IMR-90 (cell line): ENCODE measurements at regions not wholly inside any gene's neighbourhood (a gene's known extent, or its start where the extent isn't known, plus 50 kb on each side); places are given as distances from the start of the nearest gene placed in this dataset.
A peak's percentile ranks its signal among the peaks of the same experiment; 100 is the strongest.

Experiments
- ATAC-seq: fragments of 200-7000 bp; cut with Tn5 transposase; 2 replicates; pipeline ENCODE4 v1.9.1; 2020; ENCODE audit warnings: low read depth, mild to moderate bottlenecking, moderate library complexity
- BruUV-seq: library from RNA; stranded (reverse); fragments of 400-500 nt; replicated peaks from 2 replicates; lab custom pipeline; 2021; lab: Mats Ljungman, UMichigan
- CTCF ChIA-PET: fragments of 300-600 bp; formaldehyde crosslinking; extraction: SDS; loops from one replicate; lab custom pipeline; 2021; ENCODE audit warnings: antibody characterized with exemption; lab: Yijun Ruan, JAX
- POLR2A ChIA-PET: fragments of 300-600 bp; sonication (Branson Sonifier 250); formaldehyde crosslinking; loops from one replicate; lab custom pipeline; 2022; ENCODE audit warnings: antibody characterized with exemption; ENCODE audit not compliant: unreplicated experiment; lab: Charles Lee
- DNase-seq: peaks from one replicate; pipeline ENCODE4 v3.0.0; 2013
- H2AFZ ChIP-seq: replicated peaks from 2 replicates; pipeline ENCODE3; 2013; ENCODE audit warnings: low read length, mild to moderate bottlenecking; ENCODE audit not compliant: poor library complexity
- H2AK5ac ChIP-seq: 2 replicates; pipeline ENCODE4 v1.6.1; 2013; ENCODE audit warnings: low read depth, low read length, inconsistent platforms
- H2AK9ac ChIP-seq: replicated peaks from 2 replicates; pipeline ENCODE3; 2013; ENCODE audit warnings: mild to moderate bottlenecking, low read depth, low read length, moderate library complexity; ENCODE audit not compliant: poor library complexity
- H2BK120ac ChIP-seq: 2 replicates; pipeline ENCODE4 v1.6.1; 2013; ENCODE audit warnings: low read depth, low read length, inconsistent platforms
- H2BK15ac ChIP-seq: 3 replicates; pipeline ENCODE4 v1.6.1; 2013; ENCODE audit warnings: low read depth, low read length, inconsistent platforms
- H2BK20ac ChIP-seq: 2 replicates; pipeline ENCODE4 v1.6.1; 2013; ENCODE audit warnings: low read depth, mild to moderate bottlenecking, inconsistent platforms, low read length, moderate library complexity
- H2BK5ac ChIP-seq: 2 replicates; pipeline ENCODE4 v1.6.1; 2013; ENCODE audit warnings: mild to moderate bottlenecking, low read depth, low read length, inconsistent platforms; ENCODE audit not compliant: poor library complexity, severe bottlenecking
- H3K14ac ChIP-seq: replicated peaks from 2 replicates; pipeline ENCODE4 v1.6.1; 2013; ENCODE audit warnings: low read depth, low read length, inconsistent platforms
- H3K18ac ChIP-seq: 2 replicates; pipeline ENCODE4 v1.6.1; 2013; ENCODE audit warnings: low read depth, low read length, control low read depth
- H3K23ac ChIP-seq: 2 replicates; pipeline ENCODE4 v1.6.1; 2013; ENCODE audit warnings: low read depth, low read length, inconsistent platforms
- H3K27ac ChIP-seq: 2 replicates; pipeline ENCODE4 v1.5.1; 2013; ENCODE audit warnings: mild to moderate bottlenecking, control low read depth, low read length; ENCODE audit not compliant: insufficient read depth
- H3K27me3 ChIP-seq: 2 replicates; pipeline ENCODE4 v1.6.1; 2013; ENCODE audit warnings: low read length; ENCODE audit not compliant: control insufficient read depth, insufficient read depth
- H3K36me3 ChIP-seq: 2 replicates; pipeline ENCODE4 v1.6.1; 2013; ENCODE audit warnings: low read length, mixed read lengths; ENCODE audit not compliant: control insufficient read depth, insufficient read depth
- H3K4ac ChIP-seq: 2 replicates; pipeline ENCODE4 v1.6.1; 2013; ENCODE audit warnings: low read depth, low read length, inconsistent platforms
- H3K4me1 ChIP-seq: 2 replicates; pipeline ENCODE4 v1.6.1; 2013; ENCODE audit warnings: low read length, mixed read lengths; ENCODE audit not compliant: control insufficient read depth, insufficient read depth
- H3K4me2 ChIP-seq: 2 replicates; pipeline ENCODE4 v1.6.1; 2013; ENCODE audit warnings: low read depth, mild to moderate bottlenecking, control low read depth, low read length, moderate library complexity
- H3K4me3 ChIP-seq: 2 replicates; pipeline ENCODE4 v1.5.1; 2013; ENCODE audit warnings: low read depth, mild to moderate bottlenecking, control low read depth, low read length, moderate library complexity; ENCODE audit not compliant: insufficient read depth
- H3K56ac ChIP-seq: 2 replicates; pipeline ENCODE4 v1.6.1; 2013; ENCODE audit warnings: low read length, inconsistent platforms; ENCODE audit not compliant: insufficient read depth; ENCODE audit errors: extremely low read depth
- H3K79me1 ChIP-seq, 2 experiments: 2 replicates each; pipeline ENCODE4 v1.6.1; 2013; ENCODE audit warnings: low read length in 2 of 2, inconsistent platforms in 1 of 2, low read depth in 1 of 2
- H3K9ac ChIP-seq: 2 replicates; pipeline ENCODE4 v1.6.1; 2013; ENCODE audit warnings: low read depth, low read length, control low read depth
- H3K9me1 ChIP-seq: 2 replicates; pipeline ENCODE4 v1.6.1; 2013; ENCODE audit warnings: low read length, inconsistent platforms; ENCODE audit not compliant: insufficient read depth
- H3K9me3 ChIP-seq: 2 replicates; pipeline ENCODE4 v1.6.1; 2013; ENCODE audit warnings: low read length; ENCODE audit not compliant: control insufficient read depth, insufficient read depth
- H4K20me1 ChIP-seq: 2 replicates; pipeline ENCODE4 v1.6.1; 2013; ENCODE audit warnings: low read length, inconsistent platforms; ENCODE audit not compliant: insufficient read depth
- H4K5ac ChIP-seq: 2 replicates; pipeline ENCODE4 v1.6.1; 2013; ENCODE audit warnings: mild to moderate bottlenecking, low read depth, low read length, control low read depth
- H4K8ac ChIP-seq, 2 experiments: 2 replicates each; pipeline ENCODE4 v1.6.1; 2013; ENCODE audit warnings: low read depth in 2 of 2, low read length in 2 of 2, control low read depth in 1 of 2, inconsistent platforms in 1 of 2
- H4K91ac ChIP-seq: 2 replicates; pipeline ENCODE4 v1.6.1; 2013; ENCODE audit warnings: low read depth, low read length, inconsistent platforms; ENCODE audit not compliant: insufficient read depth
- BHLHE40 ChIP-seq: fragments of 150-350 bp; IDR thresholded peaks from 2 replicates; pipeline ENCODE4 v1.6.1; 2016; ENCODE audit warnings: mild to moderate bottlenecking, low read depth, low read length
- CEBPB ChIP-seq: IDR thresholded peaks from 2 replicates; pipeline ENCODE4 v1.6.1; 2012; ENCODE audit warnings: low read depth, low read length, improper control_type of control experiment
- ELK1 ChIP-seq: fragments of 150-350 bp; IDR thresholded peaks from 2 replicates; pipeline ENCODE4 v1.6.1; 2016; ENCODE audit warnings: low read depth, mild to moderate bottlenecking, low read length, moderate library complexity, borderline replicate concordance
- FOS ChIP-seq: fragments of 150-350 bp; IDR thresholded peaks from 2 replicates; pipeline ENCODE4 v1.6.1; 2016; ENCODE audit warnings: low read depth, low read length
- MAZ ChIP-seq: IDR thresholded peaks from 2 replicates; pipeline ENCODE4 v1.6.1; 2012; ENCODE audit warnings: low read depth, mild to moderate bottlenecking, low read length, improper control_type of control experiment, moderate library complexity, borderline replicate concordance
- RAD21 ChIP-seq: IDR thresholded peaks from 2 replicates; pipeline ENCODE4 v1.6.1; 2012; ENCODE audit warnings: low read length, improper control_type of control experiment
- RFX5 ChIP-seq: IDR thresholded peaks from 2 replicates; pipeline ENCODE4 v1.8.0; 2012; ENCODE audit warnings: low read depth, mild to moderate bottlenecking, low read length, moderate library complexity
- SMC3 ChIP-seq: fragments of 150-350 bp; IDR thresholded peaks from 2 replicates; pipeline ENCODE4 v1.6.1; 2016; ENCODE audit warnings: low read depth, mild to moderate bottlenecking, antibody characterized with exemption, low read length, moderate library complexity
- USF2 ChIP-seq: fragments of 150-350 bp; IDR thresholded peaks from 2 replicates; pipeline ENCODE4 v1.6.1; 2017; ENCODE audit warnings: mild to moderate bottlenecking, antibody characterized with exemption, low read length, low read depth
- WGBS, 2 experiments: methylation state at CpG; one replicate each; pipeline versions ENCODE4 v1.1.5 to v1.1.7; 2013; ENCODE audit warnings: missing lambda C conversion rate in 2 of 2; ENCODE audit not compliant: insufficient read length in 1 of 2; ENCODE audit errors: extremely low coverage in 2 of 2; 5-methylcytosine and 5-hydroxymethylcytosine counted together
- dilution Hi-C: fragments of 300-500 bp; cut with HindIII; formaldehyde crosslinking; loops from one replicate; pipeline ENCODE4 v1.14.3; 2018; ENCODE audit warnings: low sequenced_read_pairs; ENCODE audit not compliant: unreplicated experiment
- in situ Hi-C: fragments of 300-500 bp; cut with MboI; formaldehyde crosslinking; loops from 3 replicates; pipeline ENCODE4 v1.14.3; 2019; ENCODE audit warnings: low sequenced_read_pairs, inconsistent platforms, mixed read lengths
- intact Hi-C: fragments of 100-400 bp; cut with micrococcal nuclease; formaldehyde crosslinking; loops from 2 replicates; pipeline ENCODE4 v1.10.0; 2022

GRCh38 chr12:67853204-67853603 is 136.0 kb upstream of the IFNG-AS1 start:
- H3K4me3 ChIP-seq, result no peak overlapping the region
- no peak for ATAC-seq
- H3K79me1 ChIP-seq, result no peaks in the 10 kb centered on the region
- in situ Hi-C loops (no loop called here), dilution Hi-C loops (no loop called here), intact Hi-C loops (no loop called here)
- H3K27ac ChIP-seq, result no peak overlapping the region
- no peak overlapping the region for H4K91ac ChIP-seq
- POLR2A ChIA-PET, result no interaction called here
- no peaks in the 10 kb centered on the region; the same call in 1 of the 2 replicates for H3K27me3 ChIP-seq
- H2AK9ac ChIP-seq, result no peak overlapping the region
- H3K4me2 ChIP-seq, result no peak overlapping the region
- no peak overlapping the region for H2BK120ac ChIP-seq
- no peaks in the 10 kb centered on the region for H3K4me1 ChIP-seq
- peak; percentile 35 for DNase-seq
- H2AFZ ChIP-seq, result no peak overlapping the region
- no peak for TF ChIP-seq BHLHE40
- no peak for TF ChIP-seq ELK1
- no peak for TF ChIP-seq MAZ
- TF ChIP-seq RFX5, result no peak
- peak; percentile 65 for TF ChIP-seq CEBPB
- no peak for TF ChIP-seq RAD21
- no peak for TF ChIP-seq SMC3
- TF ChIP-seq FOS, result no peak
- TF ChIP-seq USF2, result no peak
- no peak overlapping the region for H4K8ac ChIP-seq
- no peak overlapping the region for H2BK5ac ChIP-seq
- H3K14ac ChIP-seq, result no peak overlapping the region
- no peaks in the 10 kb centered on the region for H3K9me1 ChIP-seq
- no TSS peak for BruUV-seq
- WGBS, 2 experiments, result no CpG with 5 or more reads among the region's 3 CpGs
- no peak overlapping the region for H2AK5ac ChIP-seq
- peaks cover 2% of the 10 kb centered on the region; the same call in 1 of the 2 replicates for H3K9me3 ChIP-seq
- H3K36me3 ChIP-seq, result no peaks in the 10 kb centered on the region
- H4K20me1 ChIP-seq, result no peaks in the 10 kb centered on the region
- no peak overlapping the region for H3K56ac ChIP-seq
- no peak overlapping the region for H3K9ac ChIP-seq
- H4K5ac ChIP-seq, result no peak overlapping the region
- no peak overlapping the region for H3K23ac ChIP-seq
- H3K4ac ChIP-seq, result no peak overlapping the region
- H3K18ac ChIP-seq, result no peak overlapping the region
- no peak overlapping the region for H2BK15ac ChIP-seq
- H2BK20ac ChIP-seq, result no peak overlapping the region
- CTCF ChIA-PET, result no interaction called here
